ENCODE measurements at regions not wholly inside any gene's neighbourhood (a gene's known extent, or its start where the extent isn't known, plus 50 kb on each side); places are given as distances from the start of the nearest gene placed in this dataset.

- DNase-seq (ENCODE audit: low read depth in 2 of 2), result no peak
Measured at GRCh38 chr6:148042536-148042935, 300.1 kb upstream of the SASH1 start.

DNA sequence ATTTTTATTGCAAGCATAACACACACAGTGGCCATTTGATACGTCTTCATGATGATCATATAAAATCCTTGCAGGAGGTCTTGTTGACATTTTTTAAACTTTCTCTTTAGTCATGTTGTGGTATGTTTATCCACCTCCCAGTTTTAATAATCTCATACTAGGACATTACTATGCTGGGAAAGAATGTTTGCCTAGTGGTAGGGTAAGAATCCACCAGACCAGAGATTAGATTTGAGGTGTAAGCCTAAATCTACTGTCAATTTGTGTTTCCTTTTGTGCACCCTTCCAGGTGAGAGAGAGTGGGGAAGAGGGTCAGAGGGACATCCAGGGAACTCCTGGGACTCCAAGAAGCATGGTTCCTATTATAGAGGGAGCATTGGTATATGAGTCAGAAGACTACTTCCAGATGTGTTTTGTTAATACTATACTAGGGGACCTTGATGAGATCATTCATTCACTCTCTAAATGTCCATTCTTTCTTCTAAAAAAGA lies 298.3 kb upstream of the SASH1 start:
- DNase-seq (ENCODE audit: low read depth in 2 of 2), result no peak

GRCh38 chr6:148044921-148045320 lies 297.7 kb upstream of the SASH1 start:
- no peak for DNase-seq (ENCODE audit: low read depth in 2 of 2)

DNA sequence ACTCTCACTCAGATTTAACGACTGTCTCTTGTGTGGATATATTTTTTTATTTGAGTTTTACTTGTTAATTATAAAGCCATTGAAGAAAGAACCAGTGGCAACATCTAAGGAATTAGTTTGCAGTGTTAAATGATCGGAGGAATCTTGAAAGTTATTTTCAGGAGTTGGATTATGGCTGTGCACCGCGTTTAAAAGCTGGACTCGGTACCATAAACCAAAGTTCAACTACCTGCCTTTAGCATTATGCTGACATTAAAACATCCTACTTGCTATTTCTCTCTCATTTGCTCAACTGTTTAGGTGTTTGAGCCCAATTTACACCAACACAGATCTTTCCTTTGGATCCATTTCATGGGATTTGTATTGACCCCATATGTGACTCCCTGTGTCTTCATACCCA lies 289.4 kb upstream of the SASH1 start:
- no peak for DNase-seq (ENCODE audit: low read depth in 2 of 2)

DNA sequence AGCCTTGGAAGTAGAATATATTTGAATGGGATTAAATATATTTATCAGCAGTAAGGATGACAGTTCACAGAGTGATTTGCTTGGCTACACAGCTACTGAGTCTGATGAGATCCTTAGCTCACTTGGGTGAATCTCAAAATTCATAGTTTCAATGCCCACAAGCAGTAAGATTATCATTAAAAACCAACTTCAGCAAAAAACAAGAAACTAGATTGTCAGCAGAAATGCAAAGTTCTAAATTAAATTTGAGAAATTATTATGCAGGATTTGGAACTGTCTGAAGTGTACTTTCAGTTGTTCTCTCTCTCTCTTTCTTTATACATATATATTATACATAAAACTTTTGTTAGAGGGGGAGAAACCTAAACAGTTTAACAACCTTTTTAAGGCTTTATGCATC lies 288.8 kb upstream of the SASH1 start:
- DNase-seq (ENCODE audit: low read depth in 2 of 2), result no peak

- DNase-seq (ENCODE audit: low read depth in 2 of 2), result no peak
Measured at GRCh38 chr6:148054219-148054618, 288.4 kb upstream of the SASH1 start.

GRCh38 chr6:148055419-148055818 lies 287.2 kb upstream of the SASH1 start:
- DNase-seq (ENCODE audit: low read depth in 2 of 2), result no peak

DNA sequence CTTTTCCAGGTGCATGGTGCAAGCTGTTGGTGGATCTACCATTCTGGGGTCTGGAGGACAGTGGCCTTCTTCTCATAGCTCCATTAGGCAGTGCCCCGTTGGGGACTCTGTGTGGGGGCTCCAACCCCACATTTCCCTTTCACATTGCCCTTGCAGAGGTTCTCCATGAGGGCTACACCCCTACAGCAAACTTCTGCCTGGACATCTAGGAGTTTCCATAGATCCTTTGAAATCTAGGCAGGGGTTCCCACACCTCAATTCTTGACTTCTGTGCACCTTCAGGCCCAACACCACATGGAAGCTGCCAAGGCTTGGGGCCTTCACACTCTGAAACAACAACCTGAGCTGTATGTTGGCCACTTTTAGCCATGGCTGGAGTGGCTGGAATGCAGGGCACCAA lies 282.8 kb upstream of the SASH1 start:
- DNase-seq (ENCODE audit: low read depth in 2 of 2), result no peak

DNA sequence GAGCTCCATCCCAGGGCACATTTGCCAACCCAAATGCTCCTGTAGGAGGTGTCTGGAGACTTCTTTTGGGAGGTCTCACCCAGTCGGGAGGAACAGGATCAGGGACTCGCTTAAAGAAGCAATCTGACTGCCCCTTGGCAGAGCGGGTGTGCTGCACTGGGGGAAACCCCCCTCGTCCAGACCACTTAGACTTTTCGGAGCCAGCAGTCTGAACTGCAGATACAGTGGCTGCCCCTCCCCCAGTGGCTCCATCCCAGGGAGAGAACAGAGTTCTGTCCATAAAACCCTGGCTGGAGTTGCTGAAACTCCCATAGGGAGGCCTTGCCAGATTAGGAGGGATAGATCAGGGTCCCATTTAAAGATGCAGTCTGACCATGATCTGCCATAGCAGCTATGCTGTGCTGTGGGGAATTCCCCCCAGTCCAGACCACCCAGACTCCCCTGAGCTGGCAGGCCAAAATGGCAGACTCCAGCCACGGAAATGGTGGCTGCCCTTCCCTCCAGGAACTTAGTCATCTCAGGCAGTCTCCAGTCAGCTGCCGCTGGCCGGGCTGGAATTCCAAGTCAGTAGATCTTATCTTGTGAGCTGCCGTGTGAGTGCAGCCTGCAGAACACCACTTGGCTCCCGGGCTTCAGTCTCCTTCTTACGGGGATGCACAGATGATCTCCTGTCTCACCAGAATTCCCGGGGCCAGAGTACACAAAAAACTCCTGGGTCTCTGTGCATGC lies 278.1 kb upstream of the SASH1 start:
- no peak for DNase-seq (ENCODE audit: low read depth in 2 of 2)

GRCh38 chr6:148068437-148069061 lies 274.1 kb upstream of the SASH1 start:
- DNase-seq (ENCODE audit: low read depth in 2 of 2), result no peak

DNA sequence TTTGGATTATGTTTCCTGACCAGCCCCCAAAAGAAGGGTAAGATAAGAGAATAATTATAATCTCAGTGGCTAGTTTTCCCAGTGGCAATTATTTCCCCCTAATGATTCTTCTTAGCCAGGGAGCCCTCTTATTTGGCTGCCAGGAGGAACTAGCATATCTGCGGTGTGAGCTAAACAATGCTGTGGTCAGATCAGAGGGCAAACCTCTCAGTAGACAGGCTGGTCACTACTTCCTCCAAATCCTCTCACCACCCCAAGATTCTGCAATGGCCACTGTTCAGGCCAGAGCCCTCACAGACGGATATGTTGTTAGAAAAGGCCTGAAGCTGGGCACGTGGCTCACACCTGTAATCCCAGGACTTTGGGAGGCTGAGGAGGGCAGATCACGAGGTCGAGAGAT lies 273.4 kb upstream of the SASH1 start:
- no peak for DNase-seq (ENCODE audit: low read depth in 2 of 2)

DNA sequence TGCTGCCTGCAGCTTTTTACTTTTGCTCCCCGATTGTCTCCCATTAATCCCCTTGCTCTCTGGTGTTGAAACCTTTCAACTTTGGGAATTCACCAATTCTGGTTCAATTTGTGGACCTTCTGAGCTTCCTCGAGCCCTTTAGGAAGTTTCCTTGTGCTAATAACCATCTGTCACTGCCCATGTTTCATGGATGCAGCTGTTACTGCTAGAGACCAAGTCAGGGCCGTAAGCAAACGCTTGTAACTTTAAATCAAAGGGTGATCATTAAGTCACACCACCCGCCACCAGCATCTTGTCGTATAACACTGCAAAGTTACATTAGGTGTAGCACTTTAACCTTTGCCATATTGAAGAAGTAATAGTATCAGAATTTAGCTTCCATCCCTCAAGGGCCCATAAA lies 268.3 kb upstream of the SASH1 start:
- DNase-seq (ENCODE audit: low read depth in 2 of 2), result no peak

GRCh38 chr6:148074738-148075137 lies 267.9 kb upstream of the SASH1 start:
- DNase-seq (ENCODE audit: low read depth in 2 of 2), result no peak

DNA sequence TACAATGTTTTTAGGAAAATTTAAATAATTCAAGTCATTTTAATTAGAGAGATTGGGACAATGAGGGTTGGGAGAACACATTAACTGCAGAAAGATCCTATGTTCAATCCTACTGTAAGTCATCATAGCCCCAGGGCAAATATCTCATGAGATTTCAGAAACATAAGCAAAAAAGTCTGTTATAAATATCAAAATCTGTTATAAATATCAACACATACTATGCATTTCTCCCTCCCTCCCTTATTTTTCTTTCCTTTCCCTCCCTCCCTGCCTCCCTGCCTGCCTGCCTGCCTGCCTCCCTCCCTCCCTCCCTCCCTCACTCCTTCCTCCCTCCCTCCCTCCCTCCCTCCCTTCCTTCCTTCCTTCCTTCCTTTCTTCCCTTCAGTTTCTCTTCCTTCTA lies 267.3 kb upstream of the SASH1 start:
- DNase-seq (ENCODE audit: low read depth in 2 of 2), result no peak

- no peak for DNase-seq (ENCODE audit: low read depth in 2 of 2)
Measured at GRCh38 chr6:148076051-148076450, 266.6 kb upstream of the SASH1 start.

GRCh38 chr6:148080315-148080714 lies 262.3 kb upstream of the SASH1 start:
- DNase-seq (ENCODE audit: low read depth in 2 of 2), result no peak

- DNase-seq (ENCODE audit: low read depth in 2 of 2), result no peak
Measured at GRCh38 chr6:148081076-148081475, 261.6 kb upstream of the SASH1 start.

DNA sequence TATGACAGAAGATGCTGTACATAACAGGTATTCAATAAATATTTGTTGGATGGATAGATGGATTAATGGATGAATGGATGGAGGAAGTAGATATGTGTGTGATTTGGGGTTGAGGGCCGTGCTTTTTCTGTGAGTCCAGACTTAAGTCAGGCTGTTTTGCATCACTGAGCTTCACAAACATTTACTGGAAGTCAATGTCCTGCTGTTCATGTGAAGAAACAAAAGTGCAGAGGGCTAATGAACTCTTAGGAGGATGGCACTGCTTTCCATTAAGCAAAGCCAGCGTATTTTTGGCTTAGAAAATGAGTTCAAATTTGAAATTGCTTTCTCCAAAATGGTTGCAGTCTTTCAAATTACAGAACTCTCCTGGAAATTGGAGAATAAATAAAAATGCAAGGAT lies 260.6 kb upstream of the SASH1 start:
- DNase-seq (ENCODE audit: low read depth in 2 of 2), result no peak

DNA sequence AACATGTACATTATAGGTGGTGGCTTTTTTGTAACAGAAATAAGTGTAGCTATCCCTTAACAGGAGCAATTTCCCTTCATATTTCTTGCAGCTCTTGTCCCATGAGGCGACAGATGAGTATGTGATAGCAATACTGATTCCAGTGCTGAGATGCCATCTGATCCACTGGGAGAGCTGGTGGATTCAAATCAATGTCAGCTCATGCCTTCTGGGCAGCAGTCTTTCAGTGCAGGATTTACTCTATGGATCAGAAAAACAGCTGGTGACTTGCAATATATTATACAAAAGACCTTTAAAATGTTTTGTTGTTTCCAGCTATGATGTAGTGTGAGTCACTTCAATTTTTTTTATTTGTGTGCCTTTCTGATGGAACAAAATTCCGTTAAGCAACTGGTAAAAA lies 259.9 kb upstream of the SASH1 start:
- DNase-seq (ENCODE audit: low read depth in 2 of 2), result no peak

DNA sequence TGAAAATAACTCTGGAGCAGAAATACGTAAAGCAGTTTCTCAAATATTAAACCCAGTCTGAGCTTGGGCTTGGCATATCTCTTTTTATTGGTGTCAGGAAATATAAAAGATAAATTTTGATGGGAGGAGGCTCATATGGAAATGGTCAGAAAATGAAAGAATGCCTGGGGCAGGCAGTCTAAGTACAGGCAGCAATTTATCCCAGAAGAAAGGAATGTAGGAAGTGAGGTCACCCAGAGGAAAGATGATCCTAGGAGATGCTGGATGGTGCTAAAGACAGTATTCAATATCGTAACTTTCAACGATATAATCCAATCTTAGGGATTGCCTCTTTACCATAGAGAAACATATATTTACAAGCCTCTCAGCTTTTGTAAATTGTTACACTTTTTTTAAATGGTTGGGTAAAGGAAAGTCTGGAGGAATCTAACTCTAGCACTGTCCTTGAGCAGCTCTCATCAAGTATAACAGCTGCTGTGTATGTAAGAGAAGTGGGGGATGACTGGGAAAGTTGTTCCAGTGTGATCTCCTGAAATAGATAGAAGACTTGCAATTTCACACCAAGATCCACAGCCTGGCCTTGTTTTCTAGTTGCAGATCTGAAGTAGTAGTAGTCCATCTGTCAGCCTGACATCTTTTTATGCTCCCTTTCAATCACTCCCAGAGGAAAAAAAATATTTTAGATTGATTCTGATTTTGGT lies 256.9 kb upstream of the SASH1 start:
- DNase-seq (ENCODE audit: low read depth in 2 of 2), result no peak

DNA sequence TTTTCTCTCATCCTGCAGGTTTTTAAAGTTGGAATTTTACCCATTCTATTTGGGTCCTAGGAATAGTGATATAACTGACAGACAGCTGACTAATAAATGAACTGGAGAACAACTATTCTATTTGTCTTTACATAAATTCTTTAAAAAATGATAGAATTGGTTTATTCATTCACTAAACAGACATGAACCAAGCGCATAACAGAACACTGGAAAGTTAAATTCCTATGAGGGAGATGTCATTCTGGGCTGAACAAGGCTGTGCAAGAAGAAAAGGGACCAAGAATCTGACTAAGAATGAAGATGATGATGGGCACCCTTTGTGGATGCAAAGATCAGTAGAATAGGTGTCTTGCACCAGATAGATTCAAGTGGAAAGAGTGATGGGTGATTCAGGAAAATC lies 256.3 kb upstream of the SASH1 start:
- DNase-seq (ENCODE audit: low read depth in 2 of 2), result no peak

GRCh38 chr6:148086843-148087242 lies 255.8 kb upstream of the SASH1 start:
- no peak for DNase-seq (ENCODE audit: low read depth in 2 of 2)

- no peak for DNase-seq (ENCODE audit: low read depth in 2 of 2)
Measured at GRCh38 chr6:148087659-148088058, 255.0 kb upstream of the SASH1 start.
